ENCODE measurements at regions not wholly inside any gene's neighbourhood (a gene's known extent, or its start where the extent isn't known, plus 50 kb on each side); places are given as distances from the start of the nearest gene placed in this dataset.

GRCh38 chr2:36074008-36074407 is 281.6 kb upstream of the CRIM1 start:
- Histone ChIP-seq H3K4me1 (no peaks in the 10 kb centered on the region), H3K36me3 (no peaks in the 10 kb centered on the region), H3K9me3 (no peaks in the 10 kb centered on the region), H3K27me3 (no peaks in the 10 kb centered on the region), H3K27ac (no peak overlapping the region), H3K4me3 (no peak overlapping the region)
- DNase-seq: no peak
- TF ChIP-seq CTCF (IDR thresholded peaks at IDR 0.05) (no peak), POLR2A (IDR thresholded peaks at IDR 0.05) (no peak)

GRCh38 chr2:36071698-36072097 is 283.9 kb upstream of the CRIM1 start:
- Histone ChIP-seq H3K27me3 (no peaks in the 10 kb centered on the region), H3K27ac (no peak overlapping the region), H3K4me1 (no peaks in the 10 kb centered on the region)

GRCh38 chr2:36069074-36069473 is 286.5 kb upstream of the CRIM1 start:
- TF ChIP-seq POLR2A (IDR thresholded peaks at IDR 0.05) (no peak), CTCF (IDR thresholded peaks at IDR 0.05) (no peak)
- H3K4me3 ChIP-seq: no peak overlapping the region
- peaks cover 0 to 3% (median 0%) of the 10 kb centered on the region in 4 donors for H3K9me3 ChIP-seq
- H3K36me3 ChIP-seq: no peaks in the 10 kb centered on the region
- DNase-seq: no peak
- no peaks in the 10 kb centered on the region for H3K4me1 ChIP-seq
- H3K27ac ChIP-seq: no peak overlapping the region
- H3K27me3 ChIP-seq: no peaks in the 10 kb centered on the region

More at GRCh38 chr2:36071698-36072097, 283.9 kb upstream of the CRIM1 start:
- H3K4me3 ChIP-seq: no peak overlapping the region
- TF ChIP-seq POLR2A (IDR thresholded peaks at IDR 0.05): no peak
- H3K9me3 ChIP-seq: peaks cover 0 to 3% (median 0%) of the 10 kb centered on the region in 4 donors
- no peak for DNase-seq
- no peaks in the 10 kb centered on the region for H3K36me3 ChIP-seq

- no peaks in the 10 kb centered on the region for H3K27me3 ChIP-seq
- H3K4me3 ChIP-seq: no peak overlapping the region
- no peak for DNase-seq
- H3K27ac ChIP-seq: no peak overlapping the region
- H3K4me1 ChIP-seq: no peaks in the 10 kb centered on the region
- H3K9me3 ChIP-seq: peaks cover 0 to 3% (median 0%) of the 10 kb centered on the region in 4 donors
- H3K36me3 ChIP-seq: no peaks in the 10 kb centered on the region
- TF ChIP-seq CTCF (IDR thresholded peaks at IDR 0.05): no peak
- TF ChIP-seq POLR2A (IDR thresholded peaks at IDR 0.05): no peak
Observed at GRCh38 chr2:36068086-36068485, 287.5 kb upstream of the CRIM1 start.

GRCh38 chr2:36060133-36060532 is 295.4 kb upstream of the CRIM1 start:
- no peak for DNase-seq
- peak overlapping the region in 3 of 4 donors; percentile 18 to 74 (median 60) for H3K27ac ChIP-seq

GRCh38 chr2:36059691-36060090 is 295.9 kb upstream of the CRIM1 start:
- peak overlapping the region in 3 of 4 donors; percentile 18 to 74 (median 60) for H3K27ac ChIP-seq
- peak overlapping the region in 1 of 4 donors; percentile 13 for H3K4me3 ChIP-seq
- H3K4me1 ChIP-seq: peaks cover 0 to 8% (median 0%) of the 10 kb centered on the region in 4 donors
- no peaks in the 10 kb centered on the region for H3K27me3 ChIP-seq
- H3K36me3 ChIP-seq: no peaks in the 10 kb centered on the region
- no peak for DNase-seq
- no peak for TF ChIP-seq POLR2A (IDR thresholded peaks at IDR 0.05)
- no peak for TF ChIP-seq CTCF (IDR thresholded peaks at IDR 0.05)
- H3K9me3 ChIP-seq: no peaks in the 10 kb centered on the region

More at GRCh38 chr2:36060133-36060532, 295.4 kb upstream of the CRIM1 start:
- Histone ChIP-seq H3K9me3 (no peaks in the 10 kb centered on the region), H3K4me3 (peak overlapping the region in 1 of 4 donors; percentile 13), H3K4me1 (peaks cover 0 to 8% (median 0%) of the 10 kb centered on the region in 4 donors), H3K36me3 (no peaks in the 10 kb centered on the region), H3K27me3 (no peaks in the 10 kb centered on the region)
- no peak for TF ChIP-seq CTCF (IDR thresholded peaks at IDR 0.05)
- TF ChIP-seq POLR2A (IDR thresholded peaks at IDR 0.05): no peak
